ENCODE measurements at regions not wholly inside any gene's neighbourhood (a gene's known extent, or its start where the extent isn't known, plus 50 kb on each side); places are given as distances from the start of the nearest gene placed in this dataset.

DNA sequence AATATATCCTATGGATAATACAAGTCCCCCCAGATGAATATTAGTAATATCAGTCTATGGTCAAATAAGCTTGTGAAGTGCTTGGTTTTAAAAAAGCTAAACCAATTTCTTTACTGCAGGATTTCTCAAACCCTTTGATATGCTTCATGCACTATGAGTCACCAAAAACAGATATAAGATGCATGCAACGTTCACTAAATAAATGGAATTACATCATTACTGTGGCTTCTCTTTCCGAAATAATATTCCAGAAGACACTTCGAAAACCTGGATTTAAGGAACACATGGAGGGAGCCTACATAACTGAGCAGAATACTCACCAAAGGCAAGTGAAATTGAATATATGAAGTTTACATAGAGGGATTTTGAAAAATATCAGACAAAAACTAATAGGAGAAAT lies 126.3 kb upstream of the ABI3BP start:
- TF ChIP-seq POLR2A (IDR thresholded peaks at IDR 0.05): no peak
- TF ChIP-seq, protein P1, sequence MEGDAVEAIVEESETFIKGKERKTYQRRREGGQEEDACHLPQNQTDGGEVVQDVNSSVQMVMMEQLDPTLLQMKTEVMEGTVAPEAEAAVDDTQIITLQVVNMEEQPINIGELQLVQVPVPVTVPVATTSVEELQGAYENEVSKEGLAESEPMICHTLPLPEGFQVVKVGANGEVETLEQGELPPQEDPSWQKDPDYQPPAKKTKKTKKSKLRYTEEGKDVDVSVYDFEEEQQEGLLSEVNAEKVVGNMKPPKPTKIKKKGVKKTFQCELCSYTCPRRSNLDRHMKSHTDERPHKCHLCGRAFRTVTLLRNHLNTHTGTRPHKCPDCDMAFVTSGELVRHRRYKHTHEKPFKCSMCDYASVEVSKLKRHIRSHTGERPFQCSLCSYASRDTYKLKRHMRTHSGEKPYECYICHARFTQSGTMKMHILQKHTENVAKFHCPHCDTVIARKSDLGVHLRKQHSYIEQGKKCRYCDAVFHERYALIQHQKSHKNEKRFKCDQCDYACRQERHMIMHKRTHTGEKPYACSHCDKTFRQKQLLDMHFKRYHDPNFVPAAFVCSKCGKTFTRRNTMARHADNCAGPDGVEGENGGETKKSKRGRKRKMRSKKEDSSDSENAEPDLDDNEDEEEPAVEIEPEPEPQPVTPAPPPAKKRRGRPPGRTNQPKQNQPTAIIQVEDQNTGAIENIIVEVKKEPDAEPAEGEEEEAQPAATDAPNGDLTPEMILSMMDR (IDR thresholded peaks at IDR 0.05): no peak

All from right lobe of liver (tissue), 4 donors.